ENCODE measurements at regions not wholly inside any gene's neighbourhood (a gene's known extent, or its start where the extent isn't known, plus 50 kb on each side); places are given as distances from the start of the nearest gene placed in this dataset.

DNA sequence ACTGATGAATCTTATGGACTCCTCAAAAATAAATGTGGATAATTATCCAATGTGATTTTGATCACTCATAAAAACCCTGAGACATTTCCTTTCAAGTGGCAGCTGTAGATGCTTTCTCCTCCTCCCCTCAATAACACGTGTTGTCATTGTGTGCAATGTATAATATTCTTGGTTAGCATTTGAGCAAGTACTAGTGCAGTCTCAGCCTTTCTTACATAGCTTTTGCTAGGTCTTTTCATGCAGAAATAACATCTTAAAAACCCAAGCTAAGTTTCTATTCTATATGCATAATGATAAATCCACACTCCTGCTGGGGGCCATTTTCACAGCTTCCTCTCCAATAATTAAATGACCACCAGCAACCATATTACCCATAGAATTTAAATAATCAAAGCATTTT, 1835.2 kb upstream of the NUDT12 start:
- no peak for DNase-seq (ENCODE audit: low spot score)

DNA sequence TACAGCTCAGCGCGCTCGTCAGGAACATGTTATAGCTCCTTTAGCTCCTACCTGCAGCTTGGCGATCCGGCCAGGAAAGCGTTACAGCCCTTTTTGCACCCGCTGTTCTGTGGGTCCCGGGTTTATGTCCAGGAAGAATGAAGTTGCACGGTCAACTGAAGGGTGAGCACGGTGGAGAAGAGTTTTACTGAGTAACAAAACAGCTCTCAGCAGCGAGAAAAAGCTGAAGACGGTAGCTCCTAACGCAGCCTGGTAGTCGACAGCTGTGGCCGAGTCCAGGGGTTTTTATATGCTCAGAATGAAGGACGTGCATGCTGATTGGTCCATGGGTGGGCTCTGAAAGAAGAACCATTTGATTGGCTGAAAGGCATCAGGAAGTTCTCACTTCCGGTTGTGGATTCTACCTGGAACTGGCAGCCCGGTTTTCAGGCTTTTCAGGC, 1830.1 kb upstream of the NUDT12 start:
- no peak for DNase-seq (ENCODE audit: low spot score)

DNA sequence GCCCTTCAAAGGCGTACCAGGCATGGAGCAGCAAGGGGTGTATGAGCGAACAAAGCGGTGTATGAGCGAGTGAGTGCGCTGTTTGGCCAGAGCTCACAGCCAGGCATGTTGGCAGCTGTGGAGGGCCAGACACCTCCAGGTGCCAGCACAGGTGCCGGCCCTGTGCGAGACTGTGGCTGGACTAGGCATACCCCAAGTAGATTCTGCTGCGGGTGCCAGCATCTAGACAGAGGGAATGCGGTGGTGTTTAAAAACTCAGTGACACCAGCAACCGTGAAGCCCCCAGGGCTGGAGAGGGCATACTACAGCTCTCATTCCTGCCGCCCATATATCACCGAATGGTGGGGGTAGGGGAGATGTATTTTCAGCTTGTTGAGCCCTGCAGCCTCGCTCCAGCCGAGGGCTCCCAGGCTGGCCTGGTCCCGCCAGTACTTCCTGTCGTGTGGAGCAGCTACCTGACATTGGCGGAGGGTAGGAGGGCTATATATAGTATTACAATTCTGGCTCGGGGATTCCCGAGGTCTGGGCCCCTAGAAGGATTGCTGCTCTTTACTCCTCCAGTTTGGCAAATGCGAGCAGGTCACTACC, 1829.6 kb upstream of the NUDT12 start:
- DNase-seq (ENCODE audit: low spot score): no peak

DNA sequence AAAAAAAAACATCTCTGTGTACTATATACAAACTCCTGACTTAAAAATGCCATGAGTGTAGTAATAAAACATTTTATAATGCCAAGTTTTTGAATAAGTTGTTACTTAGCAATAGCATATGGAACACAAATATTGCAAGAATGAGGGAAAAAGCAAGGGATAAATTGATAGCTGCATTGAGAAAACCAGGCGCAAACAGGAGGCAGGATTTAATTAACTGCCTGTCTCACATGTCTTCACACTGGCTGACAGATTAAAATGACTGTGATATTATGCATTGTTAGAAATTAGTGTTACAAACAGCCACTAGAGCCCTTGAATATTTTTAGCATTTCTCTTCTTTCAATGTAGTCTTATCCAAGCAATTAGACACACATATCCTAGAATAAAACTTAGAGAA, 1817.5 kb upstream of the NUDT12 start:
- DNase-seq (ENCODE audit: low spot score): no peak

DNA sequence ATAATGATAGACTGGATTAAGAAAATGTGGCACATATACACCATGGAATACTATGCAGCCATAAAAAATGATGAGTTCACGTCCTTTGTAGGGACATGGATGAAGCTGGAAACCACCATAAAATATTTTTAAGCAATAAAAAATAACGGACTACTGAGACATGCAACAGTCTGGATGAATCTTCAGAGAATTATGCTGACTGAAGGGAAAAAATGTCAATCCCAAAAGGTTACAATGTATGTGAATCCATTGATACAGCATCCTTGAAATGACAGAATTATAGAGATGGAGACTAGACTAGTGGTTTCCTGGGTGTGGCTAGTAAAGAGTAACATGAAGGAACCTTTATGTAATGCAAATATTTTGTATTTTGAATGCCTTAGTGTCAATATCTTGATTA, 1808.6 kb upstream of the NUDT12 start:
- DNase-seq (ENCODE audit: low spot score): no peak

DNA sequence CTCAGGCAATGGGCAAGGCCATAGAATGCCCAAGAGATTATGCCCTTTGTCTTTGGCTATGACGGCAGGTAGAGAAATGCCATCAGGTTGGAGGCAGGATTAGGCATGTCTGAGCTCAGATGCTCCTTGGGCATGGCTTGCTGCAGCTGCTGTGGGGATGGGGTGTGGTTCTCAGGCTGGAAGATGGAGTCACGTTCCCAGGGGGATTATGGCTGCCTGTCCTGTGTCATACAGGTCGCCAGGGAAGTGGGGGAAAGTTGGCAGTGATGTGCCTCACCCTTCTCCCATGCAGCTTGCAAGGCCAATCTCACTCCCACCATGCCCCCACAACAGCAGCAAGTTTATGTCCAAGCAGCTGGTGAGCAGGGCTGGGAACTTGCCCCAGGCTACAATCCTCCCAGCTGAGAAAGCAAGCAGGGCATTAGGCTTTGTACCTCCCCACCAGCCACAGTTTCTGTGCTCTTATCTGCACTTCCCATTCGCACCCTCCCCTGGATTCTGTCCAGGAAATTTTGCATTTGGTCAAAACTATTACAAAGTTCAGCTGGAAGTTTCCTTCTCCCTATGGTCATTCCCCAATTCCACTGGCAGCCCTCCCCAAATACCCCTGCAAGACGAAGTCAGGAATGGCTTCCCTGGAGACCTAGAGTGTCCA, 1788.0 kb upstream of the NUDT12 start:
- DNase-seq (ENCODE audit: low spot score): no peak

DNA sequence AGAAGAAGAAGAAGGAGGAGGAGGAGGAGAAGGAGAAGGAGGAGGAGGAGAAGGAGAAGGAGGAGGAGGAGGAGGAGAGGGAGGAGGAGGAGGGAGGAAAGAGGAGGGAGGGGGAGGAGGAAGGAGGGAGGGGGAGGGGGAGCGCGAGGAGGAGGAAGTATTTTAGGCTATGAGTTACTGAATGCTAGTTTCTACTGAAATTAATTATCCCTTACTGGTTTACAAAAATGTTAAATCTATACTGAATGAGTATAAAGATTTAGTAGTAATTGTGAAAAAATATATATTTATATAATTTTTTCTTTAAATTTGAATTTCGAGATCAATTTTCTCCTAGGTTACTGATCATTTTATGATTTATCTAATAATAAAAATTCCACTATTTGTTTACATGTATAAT, 1769.0 kb upstream of the NUDT12 start:
- DNase-seq (ENCODE audit: low spot score): no peak

DNA sequence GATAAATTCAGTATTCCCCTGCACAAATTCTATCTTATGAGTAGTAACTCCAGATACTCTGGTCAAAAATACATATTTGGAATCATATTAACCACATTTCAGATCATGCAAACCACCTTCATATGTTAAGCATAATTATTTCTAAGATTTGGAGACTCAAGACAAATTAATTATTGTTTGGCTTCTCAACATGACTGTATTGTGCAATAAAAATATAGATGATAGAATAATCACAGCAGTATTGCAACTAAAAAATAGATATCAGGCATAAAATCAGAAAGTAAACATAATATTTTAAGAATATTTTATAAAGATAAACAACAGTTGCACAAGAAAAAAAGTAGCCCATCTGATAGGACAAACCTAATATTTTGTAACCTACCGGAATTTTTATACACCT, 1767.6 kb upstream of the NUDT12 start:
- no peak for DNase-seq (ENCODE audit: low spot score)

DNA sequence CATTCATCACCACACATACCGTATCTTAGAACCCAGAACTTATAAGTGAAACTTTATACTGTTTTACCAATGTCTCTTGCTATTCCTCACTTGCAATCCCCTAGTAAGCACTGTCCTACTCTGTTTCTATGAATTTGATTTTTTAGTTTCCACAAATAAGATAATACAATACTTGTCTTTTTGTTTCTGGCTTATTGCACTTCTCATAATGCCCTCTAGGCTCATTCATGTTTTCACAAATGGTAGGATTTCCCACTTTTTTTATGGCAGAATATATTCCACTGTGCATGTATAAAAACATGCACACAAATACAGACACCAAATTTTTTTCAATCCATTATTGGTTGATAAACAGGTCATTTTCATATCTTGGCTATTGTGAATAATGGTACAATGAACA, 1742.3 kb upstream of the NUDT12 start:
- no peak for DNase-seq (ENCODE audit: low spot score)

DNA sequence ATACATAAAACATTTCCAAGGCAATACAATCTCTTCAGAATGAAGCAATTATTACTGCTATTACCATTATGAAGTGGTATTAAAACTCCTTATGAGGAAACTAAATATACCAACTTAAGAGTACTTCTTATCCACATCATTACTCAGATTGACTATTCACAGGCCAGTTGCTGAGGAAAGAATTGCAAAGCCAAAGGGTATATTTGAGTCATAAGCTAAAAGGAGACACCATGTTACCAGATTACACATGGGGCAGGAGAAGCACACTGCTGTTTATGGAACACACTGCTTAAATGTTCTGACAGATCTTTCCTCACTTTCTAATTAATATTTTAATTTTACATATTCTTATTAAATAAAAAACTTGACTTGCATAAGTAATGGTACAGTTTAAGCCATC, 1726.4 kb upstream of the NUDT12 start:
- no peak for DNase-seq (ENCODE audit: low spot score)

DNA sequence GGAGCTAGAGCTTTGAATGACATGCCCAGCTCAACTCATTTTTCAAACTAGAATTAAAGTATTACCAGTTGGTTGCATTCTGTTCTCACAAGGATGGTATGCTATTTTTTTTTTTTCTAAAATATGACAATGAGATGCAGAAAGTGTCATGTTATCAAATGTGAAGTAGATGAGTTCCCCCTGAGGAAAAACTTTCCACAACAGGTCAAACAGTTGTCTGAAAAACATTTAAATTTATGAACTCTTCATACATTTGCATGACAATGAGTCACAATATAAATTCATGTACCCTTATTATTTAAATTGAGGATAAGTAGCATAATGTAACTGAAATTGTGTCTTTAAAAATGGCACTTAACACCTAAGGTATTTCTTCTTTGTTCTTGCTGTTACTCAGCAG, 1720.5 kb upstream of the NUDT12 start:
- no peak for DNase-seq (ENCODE audit: low spot score)

DNA sequence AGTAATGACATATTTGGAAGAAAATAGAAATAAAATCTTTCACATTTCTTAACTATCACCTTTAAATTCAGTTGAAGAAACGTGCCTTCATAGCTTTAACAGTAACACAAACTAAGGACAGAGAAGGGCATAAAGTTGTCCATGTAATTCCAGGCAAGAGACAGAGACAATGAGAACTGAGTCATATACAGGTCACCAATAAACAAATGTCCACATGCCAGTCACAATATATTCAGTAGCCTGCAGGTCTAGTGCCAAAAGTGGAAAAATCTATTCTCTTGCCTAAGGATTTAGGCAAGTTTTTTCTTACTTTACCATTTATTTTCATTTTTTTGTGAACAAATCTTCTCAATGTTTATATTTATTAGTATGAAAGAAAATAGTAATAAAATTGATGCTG, 1711.5 kb upstream of the NUDT12 start:
- DNase-seq (ENCODE audit: low spot score): no peak

DNA sequence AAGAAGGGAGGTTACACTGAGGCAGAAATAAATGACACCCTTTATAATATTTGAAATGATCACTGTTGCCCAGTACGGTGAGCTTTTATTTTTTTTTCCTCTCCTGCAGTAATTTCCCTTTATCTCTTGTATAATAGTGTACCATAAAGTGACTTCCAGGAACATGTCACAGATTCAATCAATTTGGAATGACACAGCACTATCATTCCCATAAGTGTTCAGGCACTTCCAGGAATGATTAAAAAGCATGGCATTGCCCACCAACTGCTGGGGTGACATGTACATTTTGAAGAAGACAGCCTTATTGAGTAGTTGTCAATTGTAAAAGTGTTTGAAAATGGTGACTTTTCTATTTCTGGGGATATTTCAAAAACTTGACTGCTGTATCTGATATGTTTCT, 1700.9 kb upstream of the NUDT12 start:
- DNase-seq (ENCODE audit: low spot score): no peak

DNA sequence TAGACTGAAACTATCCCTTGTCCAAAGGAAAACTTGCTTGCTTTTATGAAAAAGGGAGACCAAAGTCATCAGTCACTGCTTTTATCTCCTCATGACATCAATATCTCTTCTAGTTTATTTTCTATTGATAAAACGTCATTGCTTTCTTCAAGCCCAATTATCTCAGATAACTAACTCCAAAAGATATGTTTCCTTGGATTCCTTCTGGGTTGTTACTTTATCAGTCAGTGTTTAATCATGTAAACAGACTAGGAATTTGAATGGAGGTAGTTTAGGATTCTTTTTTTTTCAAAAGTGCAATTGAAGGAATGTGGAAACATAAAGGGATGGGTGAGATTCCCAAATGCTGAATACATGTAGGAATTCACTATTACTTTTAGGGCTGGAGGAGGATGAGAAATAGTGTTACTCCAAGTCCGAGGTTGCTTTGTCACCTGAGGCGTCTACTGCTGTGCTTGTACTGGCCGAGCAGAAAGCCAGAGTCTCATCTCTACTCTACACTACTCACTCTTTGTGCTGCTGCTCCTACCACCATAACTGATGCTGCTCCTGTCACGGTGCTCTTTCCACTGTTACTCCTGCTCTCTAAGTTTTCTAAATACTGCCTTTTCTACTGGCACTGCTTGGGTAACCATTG, 1697.1 kb upstream of the NUDT12 start:
- no peak for DNase-seq (ENCODE audit: low spot score)

DNA sequence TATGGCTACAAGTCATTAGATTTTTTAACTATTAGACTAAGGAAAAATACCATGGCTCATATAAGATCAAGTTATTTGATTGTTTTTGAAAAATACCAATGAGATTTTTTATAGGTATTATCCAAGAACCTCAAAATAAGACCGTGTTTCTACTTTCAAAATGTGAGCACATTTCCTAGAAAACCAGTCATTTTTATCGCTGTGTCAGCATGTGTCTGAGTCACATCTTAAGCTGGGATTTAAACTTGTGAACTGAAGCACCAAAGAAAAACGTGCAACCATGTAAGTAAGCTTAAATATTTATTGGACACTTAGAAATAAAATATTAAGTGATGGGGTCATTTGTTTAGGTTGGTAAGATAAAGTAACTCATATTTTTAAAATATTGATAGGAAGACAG, 1676.0 kb upstream of the NUDT12 start:
- DNase-seq (ENCODE audit: low spot score): no peak

DNA sequence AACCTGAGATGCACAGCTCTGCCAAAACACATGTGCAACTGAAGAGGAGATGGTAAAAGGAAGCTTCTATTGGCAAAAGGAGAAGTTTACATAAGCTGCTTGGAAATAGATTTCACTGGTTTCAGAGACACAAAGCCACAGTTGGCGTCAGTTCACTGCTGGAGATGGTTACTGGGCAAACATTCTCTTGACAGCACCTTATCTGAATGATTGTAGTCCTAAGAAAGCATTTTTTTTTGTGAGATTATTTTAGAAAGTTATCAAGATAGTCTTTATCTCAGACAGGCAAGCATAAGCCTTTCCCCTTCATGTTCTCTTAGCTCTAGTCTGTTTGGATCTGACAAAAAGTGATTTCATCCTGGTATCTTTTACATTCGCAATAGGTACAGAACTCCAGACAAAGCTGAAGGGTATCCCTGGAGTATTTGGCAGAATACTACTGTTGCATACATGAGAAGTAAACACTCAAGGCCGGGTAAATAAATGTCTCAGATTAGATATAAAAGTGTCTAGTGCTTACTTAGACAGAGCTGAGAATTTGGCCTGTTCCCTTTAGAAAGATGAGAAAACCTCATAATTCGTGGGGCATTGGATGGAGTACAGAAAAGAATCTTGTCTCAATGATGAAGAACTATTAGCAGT, 1668.0 kb upstream of the NUDT12 start:
- DNase-seq (ENCODE audit: low spot score): no peak

DNA sequence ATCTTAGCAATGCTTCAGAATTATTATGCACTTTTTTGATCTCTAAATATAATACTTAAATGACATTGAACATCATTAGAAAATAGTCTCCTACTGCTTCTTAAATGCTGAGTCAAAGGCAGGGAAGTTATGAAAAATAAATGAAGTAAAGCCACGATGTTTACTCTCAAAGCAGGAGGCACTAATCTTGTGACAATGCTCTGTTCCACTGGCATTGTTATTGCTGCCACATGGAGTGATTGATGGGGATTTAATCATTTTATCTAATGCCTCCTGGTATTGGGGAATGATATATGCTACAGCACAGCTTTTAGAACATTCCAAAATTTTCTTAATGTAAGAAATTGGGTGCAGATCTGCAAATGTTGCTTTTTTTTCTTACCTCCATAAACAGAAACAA, 1655.4 kb upstream of the NUDT12 start:
- DNase-seq (ENCODE audit: low spot score): no peak

DNA sequence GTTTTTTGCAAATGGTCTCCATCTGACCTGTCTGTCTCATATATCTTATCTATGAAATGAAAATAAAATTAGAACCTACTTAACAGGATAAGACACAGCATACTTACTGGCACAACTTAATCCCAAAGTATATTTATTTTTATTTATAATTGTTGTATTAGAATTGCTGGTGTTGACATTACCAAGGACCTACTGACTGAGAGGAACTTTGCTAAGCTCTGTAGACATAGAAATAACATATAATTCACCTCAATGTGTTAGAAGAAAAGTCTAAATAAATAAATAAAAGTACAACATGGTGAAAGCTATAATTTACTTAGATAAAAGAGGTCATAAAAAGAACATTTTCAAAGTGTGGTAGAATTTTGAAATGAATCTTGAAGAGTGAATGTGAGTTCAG, 1650.5 kb upstream of the NUDT12 start:
- DNase-seq (ENCODE audit: low spot score): no peak

DNA sequence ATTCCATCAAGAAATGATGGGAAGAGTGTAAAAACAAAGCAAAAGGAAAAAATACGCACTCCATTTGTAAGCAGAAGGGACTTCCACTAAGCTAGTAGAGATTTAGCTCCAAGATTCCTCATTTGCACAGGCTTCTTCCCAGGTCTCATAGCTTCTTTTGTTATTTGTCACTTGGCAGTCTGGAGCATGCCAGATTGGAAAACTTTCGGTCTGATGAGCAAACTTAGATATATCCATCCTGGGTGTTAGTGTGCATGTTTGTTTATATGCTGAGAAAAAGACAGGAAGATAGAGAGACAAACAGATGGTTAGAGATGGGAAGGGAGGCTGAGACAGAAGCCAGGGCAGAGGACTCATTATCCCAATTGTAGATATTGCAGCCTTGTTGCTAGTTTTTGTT, 1644.5 kb upstream of the NUDT12 start:
- DNase-seq (ENCODE audit: low spot score): peak; percentile 3

DNA sequence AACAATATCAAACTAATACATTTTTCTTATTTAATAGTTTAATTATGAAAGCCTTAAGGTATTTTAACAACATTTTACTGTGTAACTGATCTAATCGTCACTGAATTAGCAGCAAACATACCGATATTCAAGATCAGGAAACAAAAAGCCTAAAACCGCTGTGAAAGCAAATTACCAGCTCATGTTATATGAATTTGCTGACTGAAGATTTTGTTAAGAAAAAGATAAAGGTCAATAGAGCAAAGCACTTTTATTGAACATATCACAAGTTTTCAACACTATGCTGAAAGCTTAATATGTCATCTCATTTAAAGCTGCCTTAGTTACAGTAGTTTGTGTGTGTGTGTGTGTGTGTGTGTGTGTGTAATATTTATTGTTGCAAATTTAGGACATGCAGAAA, 1634.9 kb upstream of the NUDT12 start:
- no peak for DNase-seq (ENCODE audit: low spot score)

DNA sequence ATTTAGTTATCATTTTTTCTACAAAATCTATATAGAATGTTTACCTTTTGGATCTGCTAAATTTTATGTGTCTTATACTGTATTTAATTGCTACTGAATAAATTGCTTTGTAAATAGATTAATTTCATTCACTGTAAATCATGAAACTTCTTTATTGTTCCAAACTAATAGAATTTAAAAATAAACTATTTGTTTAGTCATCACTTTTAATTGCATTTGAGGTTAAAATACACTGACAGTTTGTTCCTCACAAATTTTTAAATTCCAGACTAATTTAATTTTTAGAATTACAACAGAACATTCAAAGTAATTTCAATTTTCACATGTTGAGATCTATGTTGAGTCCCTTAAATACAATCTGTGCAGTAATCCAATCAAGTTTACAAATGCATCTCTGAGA, 1633.2 kb upstream of the NUDT12 start:
- no peak for DNase-seq (ENCODE audit: low spot score)

DNA sequence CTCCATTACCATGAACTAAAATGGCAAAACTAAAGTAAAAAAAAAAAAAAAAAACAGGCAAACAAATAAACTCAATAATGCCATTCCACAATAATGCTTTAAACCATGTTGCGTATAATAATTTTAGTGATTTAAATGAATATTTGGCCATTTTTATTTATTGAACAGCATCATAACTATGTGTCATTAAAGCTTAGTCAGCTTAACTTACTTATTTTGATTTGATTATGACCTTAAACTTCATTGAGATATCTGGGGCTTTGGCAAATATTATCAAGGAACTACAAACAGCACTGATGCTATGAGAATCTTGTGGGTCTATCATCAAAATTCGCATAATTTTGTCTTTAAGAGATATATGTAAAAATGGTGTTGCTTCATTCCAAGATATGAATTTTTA, 1610.3 kb upstream of the NUDT12 start:
- no peak for DNase-seq (ENCODE audit: low spot score)

DNA sequence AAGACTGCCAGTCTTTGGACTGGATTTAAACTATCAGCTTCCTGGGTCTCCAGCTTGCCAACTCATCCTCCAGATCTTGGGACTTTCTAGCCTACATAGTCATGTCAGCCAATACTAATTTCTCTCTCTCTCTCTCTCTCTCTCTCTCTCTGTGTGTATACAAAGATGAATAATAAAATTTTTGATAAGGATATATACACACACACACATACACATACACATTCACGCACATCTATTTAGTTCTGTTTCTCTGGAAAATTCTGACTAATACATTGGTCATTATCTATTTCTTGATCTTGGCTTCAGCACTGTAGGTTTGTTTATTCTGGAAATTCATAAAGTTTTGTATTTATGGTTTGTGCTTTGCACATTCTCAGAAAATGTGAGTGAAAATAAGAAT, 1606.2 kb upstream of the NUDT12 start:
- no peak for DNase-seq (ENCODE audit: low spot score)

Measured in pons (tissue), 1 donor.